HG02970 (cell line): ENCODE measurements at regions not wholly inside any gene's neighbourhood (a gene's known extent, or its start where the extent isn't known, plus 50 kb on each side); places are given as distances from the start of the nearest gene placed in this dataset.

Source experiments
- ATAC-seq: cut with Tn5 transposase; IDR thresholded peaks from one replicate; pipeline ENCODE4 v1.9.1; 2021; ENCODE audit warnings: mild to moderate bottlenecking, moderate library complexity, moderate number of reproducible peaks; ENCODE audit not compliant: unreplicated experiment, low FRiP score

DNA sequence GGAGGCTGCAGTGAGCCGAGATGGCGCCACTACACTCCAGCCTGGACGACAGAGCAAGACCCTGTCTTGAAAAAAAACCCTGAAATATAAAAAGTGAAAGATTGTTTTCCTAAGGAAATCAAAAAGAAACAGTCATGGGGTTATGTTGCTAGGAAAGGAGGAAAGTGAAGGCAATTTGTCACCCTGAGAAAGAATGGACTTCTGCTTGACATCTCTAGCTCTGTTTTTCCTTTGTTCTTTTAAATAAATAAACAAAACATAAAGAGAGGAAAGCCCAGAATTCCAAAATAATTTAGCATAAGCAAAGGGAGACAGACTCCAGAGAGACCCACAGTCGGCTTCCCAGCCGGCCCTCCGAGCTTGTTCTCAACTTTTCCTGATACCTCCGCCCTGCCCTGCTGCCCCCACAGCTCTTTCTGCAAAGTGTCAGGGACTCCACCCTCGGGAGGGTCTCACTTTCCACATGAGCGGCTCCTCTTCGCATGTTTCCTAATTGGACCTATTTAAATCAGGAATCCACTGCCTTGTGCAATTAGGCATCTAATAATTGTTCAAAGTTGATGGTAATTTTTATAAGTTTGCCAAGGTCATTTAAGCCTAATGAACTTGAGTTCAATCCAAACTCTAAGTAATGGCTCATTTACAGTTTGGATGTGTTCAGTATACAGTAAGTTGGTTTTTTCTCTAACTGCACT is 49.8 kb upstream of the COPS8 start:
- no peak for ATAC-seq
